ENCODE measurements at regions not wholly inside any gene's neighbourhood (a gene's known extent, or its start where the extent isn't known, plus 50 kb on each side); places are given as distances from the start of the nearest gene placed in this dataset.

- intact Hi-C loops (cut with DNase I, micrococcal nuclease): no loop called here
- DNase-seq (no peak), ATAC-seq (no peak)
Observed at GRCh38 chr3:64301476-64301875, 76.2 kb upstream of the PRICKLE2 start.

- no peak for DNase-seq
- intact Hi-C loops (cut with DNase I, micrococcal nuclease): no loop called here
- ATAC-seq: no peak
Observed at GRCh38 chr3:64300790-64301423, 75.6 kb upstream of the PRICKLE2 start.

DNA sequence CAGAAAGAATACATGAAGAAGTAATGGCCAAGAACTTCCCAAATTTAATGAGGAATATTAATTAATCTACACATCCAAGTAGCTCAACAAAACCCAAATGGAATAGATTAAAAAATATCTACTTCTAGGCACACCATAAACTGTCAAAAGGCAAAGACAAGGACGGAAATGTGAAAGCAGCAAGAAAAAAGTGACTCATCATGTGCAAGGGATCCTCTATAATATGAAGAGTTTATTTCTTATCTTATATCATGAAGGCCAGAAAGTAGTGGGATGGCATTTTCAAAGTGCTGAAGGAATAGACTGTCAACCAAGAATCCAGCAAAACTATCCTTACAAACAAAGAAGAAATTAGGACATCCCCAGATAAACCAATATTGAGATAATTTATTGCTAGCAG lies 73.9 kb upstream of the PRICKLE2 start:
- DNase-seq: no peak

DNA sequence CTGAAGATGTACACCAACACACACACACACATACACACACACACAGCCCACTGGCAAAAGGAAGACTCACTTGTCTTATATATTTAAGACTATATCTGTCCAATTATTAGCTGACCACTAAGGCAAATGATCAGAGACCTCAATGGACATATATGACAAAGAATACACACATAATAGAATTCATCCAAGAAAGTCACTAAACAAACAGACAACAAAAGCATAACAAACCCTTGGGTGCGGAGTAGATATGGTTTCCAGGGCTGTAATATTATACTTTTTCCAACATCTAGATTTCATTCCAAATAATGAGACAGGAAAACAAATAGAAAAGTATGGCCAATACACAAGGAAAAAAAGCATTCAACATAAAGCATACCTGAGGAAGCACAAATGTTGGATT lies 72.3 kb upstream of the PRICKLE2 start:
- no peak for ATAC-seq
- DNase-seq: no peak
- intact Hi-C loops (cut with DNase I, micrococcal nuclease): no loop called here

More for the DNA sequence above, 73.9 kb upstream of the PRICKLE2 start:
- intact Hi-C loops (cut with DNase I, micrococcal nuclease): no loop called here
- ATAC-seq: no peak

DNA sequence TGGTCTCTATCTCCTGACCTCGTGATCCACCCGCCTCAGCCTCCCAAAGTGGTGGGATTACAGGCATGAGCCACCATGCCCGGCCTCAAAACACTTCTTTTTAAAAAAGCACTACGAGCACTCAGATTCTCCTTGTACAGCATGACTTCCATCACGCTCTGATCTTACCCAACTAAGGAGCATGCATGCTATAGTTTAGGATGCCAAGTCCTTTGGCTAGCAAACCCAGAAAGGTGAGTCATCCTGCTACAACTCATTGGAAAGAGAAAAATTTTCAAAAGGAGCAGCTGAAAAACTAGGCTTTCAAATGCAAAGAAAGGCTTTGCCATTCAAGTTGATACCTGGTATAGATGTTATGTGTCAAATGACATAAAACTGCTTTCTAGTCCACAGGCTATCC lies 70.3 kb upstream of the PRICKLE2 start:
- ATAC-seq (no peak), DNase-seq (no peak)
- intact Hi-C loops (cut with DNase I, micrococcal nuclease): no loop called here

- DNase-seq: no peak
- intact Hi-C loops (cut with DNase I, micrococcal nuclease): no loop called here
- ATAC-seq: no peak
Observed at GRCh38 chr3:64294771-64295170, 69.5 kb upstream of the PRICKLE2 start.

DNA sequence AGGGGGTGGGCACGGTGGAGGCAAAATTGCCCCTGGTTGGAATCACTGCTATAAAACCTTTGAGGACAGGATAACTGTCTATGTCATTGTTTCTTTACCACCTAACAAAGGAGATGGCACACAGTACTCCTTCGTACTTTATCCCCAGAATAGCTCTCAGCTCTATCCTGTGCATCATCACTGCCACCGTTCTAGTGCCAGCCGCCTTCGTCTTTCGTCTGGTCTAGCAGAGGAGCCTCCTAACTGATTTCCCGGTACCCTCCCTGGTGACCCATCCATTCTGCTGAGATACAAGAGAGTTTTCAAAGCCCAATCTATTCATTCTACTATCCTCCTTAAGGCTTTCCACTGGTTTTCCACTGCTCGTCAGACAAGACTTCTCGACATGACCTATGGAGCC lies 67.9 kb upstream of the PRICKLE2 start:
- ATAC-seq: no peak
- no peak for DNase-seq
- intact Hi-C loops (cut with DNase I, micrococcal nuclease): no loop called here

- intact Hi-C loops (cut with DNase I, micrococcal nuclease): no loop called here
- DNase-seq: no peak
Observed at GRCh38 chr3:64291956-64292355, 66.7 kb upstream of the PRICKLE2 start.

DNA sequence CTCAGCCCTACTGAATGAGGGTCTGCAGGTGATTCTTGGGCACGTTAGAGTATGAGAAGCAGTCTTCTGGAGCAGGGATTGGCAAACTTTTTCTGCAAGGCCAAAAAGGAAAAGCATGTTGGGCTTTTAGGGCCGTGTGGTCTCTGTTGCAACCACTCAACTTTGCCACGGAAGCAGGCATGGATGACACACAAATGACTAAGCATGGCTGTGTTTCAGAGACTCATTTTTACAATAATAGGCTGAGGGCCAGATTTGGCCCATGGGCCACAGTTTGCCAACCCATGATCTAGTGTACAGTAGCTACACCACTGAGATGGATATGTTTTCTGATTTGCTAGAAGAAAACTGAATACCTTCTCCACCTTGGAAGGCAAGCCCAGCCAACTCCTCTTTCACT lies 66.1 kb upstream of the PRICKLE2 start:
- ATAC-seq (no peak), DNase-seq (peak in 1 of 2 donors; percentile 5)
- intact Hi-C loops (cut with DNase I, micrococcal nuclease): no loop called here

More at GRCh38 chr3:64291956-64292355, 66.7 kb upstream of the PRICKLE2 start:
- no peak for ATAC-seq

GRCh38 chr3:64290864-64291263 lies 65.6 kb upstream of the PRICKLE2 start:
- intact Hi-C loops (cut with DNase I, micrococcal nuclease): no loop called here
- no peak for DNase-seq
- ATAC-seq: no peak

DNA sequence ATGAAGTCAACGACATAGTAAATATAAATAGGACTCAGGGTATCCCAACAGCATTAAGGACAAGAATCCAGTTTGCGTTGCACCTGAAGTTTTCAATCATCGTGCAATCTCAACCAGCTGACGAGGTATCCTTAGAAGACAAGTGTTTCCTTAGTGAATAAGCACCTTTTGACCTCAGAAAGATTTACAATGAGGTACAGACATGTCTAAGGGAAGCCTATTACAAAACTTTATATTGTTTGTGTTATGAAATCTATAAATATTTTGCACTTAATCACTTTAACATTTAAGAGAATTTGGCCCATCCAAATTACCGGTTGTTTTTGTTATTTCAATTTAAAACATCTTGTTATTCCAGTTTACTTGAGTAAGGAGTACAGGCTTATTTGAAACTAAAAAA lies 64.9 kb upstream of the PRICKLE2 start:
- DNase-seq: no peak
- no peak for ATAC-seq
- intact Hi-C loops (cut with DNase I, micrococcal nuclease): no loop called here

- intact Hi-C loops (cut with DNase I, micrococcal nuclease): no loop called here
- ATAC-seq: no peak
- no peak for DNase-seq
Observed at GRCh38 chr3:64289622-64290021, 64.4 kb upstream of the PRICKLE2 start.

- intact Hi-C loops (cut with DNase I, micrococcal nuclease): no loop called here
- no peak for DNase-seq
- ATAC-seq: no peak
Observed at GRCh38 chr3:64278625-64279024, 53.4 kb upstream of the PRICKLE2 start.

- DNase-seq (no peak), ATAC-seq (no peak)
- intact Hi-C loops (cut with DNase I, micrococcal nuclease): no loop called here
Observed at GRCh38 chr3:64276131-64276530, 50.9 kb upstream of the PRICKLE2 start.

Data from left colon (tissue), 2 donors.